ENCODE measurements at regions not wholly inside any gene's neighbourhood (a gene's known extent, or its start where the extent isn't known, plus 50 kb on each side); places are given as distances from the start of the nearest gene placed in this dataset.

DNA sequence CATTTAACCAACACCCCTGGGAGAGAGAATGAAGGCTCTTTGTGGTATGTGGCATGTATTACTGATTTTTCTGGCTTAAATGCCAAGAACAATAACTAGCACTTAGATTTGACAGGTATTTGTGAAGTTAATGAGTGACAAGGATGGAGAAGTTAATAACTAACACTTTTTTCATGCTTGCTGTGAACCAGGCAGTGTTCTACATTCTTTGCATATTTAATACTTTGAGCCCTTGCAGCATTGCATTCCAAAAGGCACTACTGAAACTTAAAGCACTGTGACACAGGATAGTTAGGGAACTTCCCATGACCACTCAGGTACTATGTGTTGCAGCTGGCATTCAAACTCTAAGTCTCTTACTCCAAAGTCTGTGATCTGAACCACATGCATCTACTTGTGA lies 650.6 kb downstream of the ZPLD1 start:
- TF ChIP-seq, protein P1, sequence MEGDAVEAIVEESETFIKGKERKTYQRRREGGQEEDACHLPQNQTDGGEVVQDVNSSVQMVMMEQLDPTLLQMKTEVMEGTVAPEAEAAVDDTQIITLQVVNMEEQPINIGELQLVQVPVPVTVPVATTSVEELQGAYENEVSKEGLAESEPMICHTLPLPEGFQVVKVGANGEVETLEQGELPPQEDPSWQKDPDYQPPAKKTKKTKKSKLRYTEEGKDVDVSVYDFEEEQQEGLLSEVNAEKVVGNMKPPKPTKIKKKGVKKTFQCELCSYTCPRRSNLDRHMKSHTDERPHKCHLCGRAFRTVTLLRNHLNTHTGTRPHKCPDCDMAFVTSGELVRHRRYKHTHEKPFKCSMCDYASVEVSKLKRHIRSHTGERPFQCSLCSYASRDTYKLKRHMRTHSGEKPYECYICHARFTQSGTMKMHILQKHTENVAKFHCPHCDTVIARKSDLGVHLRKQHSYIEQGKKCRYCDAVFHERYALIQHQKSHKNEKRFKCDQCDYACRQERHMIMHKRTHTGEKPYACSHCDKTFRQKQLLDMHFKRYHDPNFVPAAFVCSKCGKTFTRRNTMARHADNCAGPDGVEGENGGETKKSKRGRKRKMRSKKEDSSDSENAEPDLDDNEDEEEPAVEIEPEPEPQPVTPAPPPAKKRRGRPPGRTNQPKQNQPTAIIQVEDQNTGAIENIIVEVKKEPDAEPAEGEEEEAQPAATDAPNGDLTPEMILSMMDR (IDR thresholded peaks at IDR 0.05; ENCODE audit: extremely low read depth, missing control alignments): no peak
- no peak for DNase-seq (ENCODE audit: low spot score)

DNA sequence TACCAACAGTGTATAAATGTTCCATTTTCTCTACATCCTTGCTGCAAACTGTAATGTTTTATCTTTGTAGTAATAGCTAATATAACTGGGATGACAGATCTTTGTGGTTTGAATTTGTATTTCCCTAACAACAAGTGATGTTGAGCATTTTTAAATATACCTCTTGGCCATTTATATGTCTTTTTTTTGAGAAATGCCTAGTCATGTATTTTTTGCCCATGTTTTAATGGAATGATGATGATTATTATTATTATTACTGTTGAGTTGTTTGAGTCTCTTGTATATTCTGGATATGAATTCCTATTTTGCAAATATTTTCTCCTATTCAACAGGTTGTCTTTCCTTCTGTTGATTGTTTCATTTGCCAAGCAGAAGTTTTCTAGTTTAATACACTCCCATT lies 654.9 kb downstream of the ZPLD1 start:
- TF ChIP-seq, protein P1 (IDR thresholded peaks at IDR 0.05; ENCODE audit: extremely low read depth, missing control alignments): no peak
- no peak for DNase-seq (ENCODE audit: low spot score)

DNA sequence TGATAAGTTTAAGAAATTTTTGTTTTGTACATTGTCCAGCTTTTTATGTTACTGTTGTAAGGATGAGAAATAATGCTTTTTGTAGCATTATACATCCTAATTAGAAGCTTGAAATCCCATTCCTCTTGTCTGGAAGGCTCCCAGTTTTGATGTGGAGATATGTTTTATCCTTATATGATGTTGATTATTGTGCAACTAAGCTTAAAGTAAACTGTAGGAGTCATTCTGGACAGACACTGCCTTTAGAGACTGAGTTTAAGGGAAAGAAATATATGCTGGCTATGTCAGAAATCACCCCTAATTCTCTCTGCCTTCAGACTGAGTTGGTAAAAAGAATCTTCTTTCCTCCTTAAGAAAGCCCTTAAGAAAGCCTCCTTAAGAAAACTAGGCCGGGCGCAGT lies 670.4 kb downstream of the ZPLD1 start:
- TF ChIP-seq, protein P1 (IDR thresholded peaks at IDR 0.05; ENCODE audit: extremely low read depth, missing control alignments): no peak

DNA sequence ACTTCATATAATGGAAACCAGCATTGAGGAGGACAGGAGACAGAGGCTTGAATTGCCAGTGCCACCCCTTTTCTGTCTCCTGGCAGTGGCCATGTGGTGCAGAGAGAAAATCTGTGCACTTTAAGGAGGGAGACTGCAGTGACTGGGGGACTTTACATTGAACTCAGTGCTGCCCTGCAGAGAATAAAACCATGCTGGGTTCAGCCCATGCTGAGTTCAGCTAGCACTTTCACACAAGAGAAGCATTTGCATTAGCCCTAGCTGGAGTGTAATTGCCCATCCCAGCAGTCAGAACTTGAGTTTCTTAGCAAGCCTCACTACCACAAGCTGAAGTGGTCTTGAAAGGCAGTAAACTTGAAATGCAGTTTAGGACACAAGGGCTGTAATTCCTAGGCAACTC lies 677.5 kb downstream of the ZPLD1 start:
- no peak for DNase-seq (ENCODE audit: low spot score)
- TF ChIP-seq, protein P1 (IDR thresholded peaks at IDR 0.05; ENCODE audit: extremely low read depth, missing control alignments): no peak

More for the DNA sequence above, 670.4 kb downstream of the ZPLD1 start:
- DNase-seq (ENCODE audit: low spot score): no peak

DNA sequence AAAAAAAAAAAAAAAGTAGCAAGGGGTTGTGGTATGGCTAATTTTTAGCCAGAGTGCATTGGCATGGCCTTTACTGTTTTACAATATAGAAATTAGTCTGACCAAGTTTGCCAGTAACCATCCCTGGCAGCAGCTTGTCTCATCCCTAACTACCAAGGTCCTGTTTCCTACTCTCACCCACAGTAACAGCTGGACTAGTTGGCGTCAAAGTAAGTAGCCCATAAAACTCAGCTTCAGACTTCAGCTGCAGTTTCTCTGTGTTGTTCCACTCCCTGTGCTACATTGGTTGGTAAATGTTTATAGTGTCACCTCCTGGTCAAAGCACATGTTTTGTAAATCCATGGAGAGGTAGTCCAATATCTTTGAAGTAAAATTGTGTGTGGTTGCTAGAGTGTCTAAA lies 691.3 kb downstream of the ZPLD1 start:
- DNase-seq (ENCODE audit: low spot score): no peak

DNA sequence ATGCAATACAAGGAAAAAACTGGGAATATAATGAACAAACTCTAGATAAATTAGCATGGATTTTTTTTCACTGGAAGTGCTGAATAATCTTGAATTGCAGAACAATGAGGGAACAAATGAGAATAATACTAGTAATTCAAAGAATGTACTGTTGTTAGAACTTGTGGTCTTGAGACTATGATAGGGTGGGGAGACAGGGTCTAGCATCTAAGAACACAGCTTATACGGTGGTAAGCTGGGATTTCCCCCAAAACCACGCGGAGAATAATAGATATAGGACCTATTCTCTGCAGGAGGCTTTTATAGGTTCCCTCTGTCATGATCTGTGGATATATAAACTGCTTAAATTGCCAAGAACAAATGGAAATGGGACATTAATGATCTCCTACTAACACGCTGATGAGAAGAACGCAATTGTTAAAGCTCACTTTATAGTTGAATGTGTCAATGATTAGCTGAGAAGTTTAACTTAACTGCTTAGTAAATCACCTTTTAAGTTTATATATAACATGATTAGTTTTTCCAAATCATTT lies 692.3 kb downstream of the ZPLD1 start:
- no peak for DNase-seq (ENCODE audit: low spot score)

More for the DNA sequence above, 691.3 kb downstream of the ZPLD1 start:
- TF ChIP-seq, protein P1 (IDR thresholded peaks at IDR 0.05; ENCODE audit: extremely low read depth, missing control alignments): no peak

DNA sequence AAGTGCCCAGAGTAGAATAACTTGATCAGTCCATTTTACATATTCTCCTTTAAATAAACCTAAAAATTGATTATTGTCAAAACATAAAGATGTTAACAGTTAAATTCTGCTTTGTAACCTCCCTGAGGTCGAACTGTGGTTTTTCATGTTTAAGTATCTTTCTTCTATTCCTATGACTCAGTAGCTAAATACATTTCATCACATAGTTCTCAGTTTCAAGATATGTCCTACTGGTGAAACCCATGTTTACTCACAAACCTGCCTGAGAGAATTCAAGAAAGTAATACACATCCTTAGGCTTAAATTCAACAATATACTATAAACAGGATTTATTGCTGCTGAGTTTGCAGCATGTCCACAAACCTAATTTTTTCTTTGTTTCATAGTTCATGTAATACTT lies 692.9 kb downstream of the ZPLD1 start:
- TF ChIP-seq, protein P1 (IDR thresholded peaks at IDR 0.05; ENCODE audit: extremely low read depth, missing control alignments): no peak
- peak; percentile 11 for DNase-seq (ENCODE audit: low spot score)

More for the DNA sequence above, 692.3 kb downstream of the ZPLD1 start:
- TF ChIP-seq, protein P1 (IDR thresholded peaks at IDR 0.05; ENCODE audit: extremely low read depth, missing control alignments): no peak

Data from GM20000 (cell line).